NCI-H146 treated with DMSO at 0.1 percent for 48 hours (cell line): ENCODE measurements at regions not wholly inside any gene's neighbourhood (a gene's known extent, or its start where the extent isn't known, plus 50 kb on each side); places are given as distances from the start of the nearest gene placed in this dataset.
"Not testable (repeated sequence)": the region's sequence is repeated elsewhere in the genome, so short reads cannot be mapped to it uniquely, and the experiment has no call there.

Source experiments
- DNase-seq: peaks from one replicate; lab custom pipeline; 2025; ENCODE audit not compliant: unreplicated experiment; lab: John Stamatoyannopoulos, UW

GRCh38 chr6:134791243-134791843, 158.6 kb downstream of the ALDH8A1 start:
- not testable (repeated sequence) for DNase-seq

- DNase-seq = no peak
These were observed 162.5 kb downstream of the ALDH8A1 start for GRCh38 chr6:134787261-134787877.

GRCh38 chr6:134784336-134784735, 165.6 kb downstream of the ALDH8A1 start:
- no peak for DNase-seq

- no peak for DNase-seq
These were observed 171.5 kb downstream of the ALDH8A1 start for GRCh38 chr6:134778431-134778830.

- no peak for DNase-seq
These were observed 175.7 kb downstream of the ALDH8A1 start for GRCh38 chr6:134774201-134774638.

DNA sequence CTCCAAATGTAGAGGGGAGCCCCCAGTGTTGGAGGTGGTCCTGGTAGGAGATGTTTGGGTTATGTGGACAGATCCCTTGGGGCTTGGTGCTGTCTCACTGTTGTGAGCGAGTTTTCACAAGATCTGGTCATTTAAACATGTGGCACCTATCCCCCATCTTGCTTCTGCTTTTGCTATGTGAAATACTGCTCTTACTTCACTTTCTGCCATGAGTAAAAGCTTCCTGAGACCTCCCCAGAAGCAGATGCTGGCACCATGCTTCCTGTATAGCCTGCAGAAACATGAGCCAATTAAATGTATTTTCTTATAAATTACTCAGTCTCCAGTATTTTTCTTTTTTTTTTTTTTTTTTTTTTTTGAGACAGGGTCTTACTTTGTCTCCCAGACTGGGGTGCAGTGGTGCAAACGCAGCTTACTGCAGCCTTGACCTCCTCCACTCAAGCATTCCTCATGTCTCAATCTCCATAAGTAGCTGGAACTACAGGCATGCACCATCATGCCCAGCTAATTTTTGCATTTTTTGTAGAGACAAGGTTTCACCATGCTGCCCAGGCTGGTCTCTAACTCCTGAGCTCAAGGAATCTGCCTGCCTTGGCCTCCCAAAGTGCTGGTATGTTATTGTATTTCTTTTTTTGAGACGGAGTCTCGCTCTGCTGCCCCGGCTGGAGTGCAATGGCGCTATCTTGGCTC, 177.1 kb downstream of the ALDH8A1 start:
- no peak for DNase-seq

GRCh38 chr6:134768931-134769330, 181.0 kb downstream of the ALDH8A1 start:
- no peak for DNase-seq

DNA sequence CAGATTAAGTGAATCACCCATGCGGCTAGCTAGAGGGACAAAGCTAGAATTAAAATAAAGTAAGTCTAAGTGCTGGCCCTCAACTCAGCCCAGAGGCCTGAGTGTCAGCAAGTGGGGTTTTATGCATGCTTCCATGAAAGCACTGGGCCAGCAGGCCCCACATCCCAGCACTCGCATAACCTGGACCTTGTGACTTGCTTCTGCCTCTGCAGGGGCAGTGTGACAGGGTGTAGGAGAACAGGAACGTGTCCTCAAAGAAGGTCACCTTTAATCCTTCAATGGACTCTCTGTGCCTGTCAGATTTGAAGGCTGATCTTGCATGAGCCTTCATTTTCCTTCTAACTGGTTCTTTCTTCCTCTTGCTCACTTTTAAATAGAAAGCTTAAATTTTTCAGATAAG, 183.4 kb downstream of the ALDH8A1 start:
- DNase-seq = no peak

DNA sequence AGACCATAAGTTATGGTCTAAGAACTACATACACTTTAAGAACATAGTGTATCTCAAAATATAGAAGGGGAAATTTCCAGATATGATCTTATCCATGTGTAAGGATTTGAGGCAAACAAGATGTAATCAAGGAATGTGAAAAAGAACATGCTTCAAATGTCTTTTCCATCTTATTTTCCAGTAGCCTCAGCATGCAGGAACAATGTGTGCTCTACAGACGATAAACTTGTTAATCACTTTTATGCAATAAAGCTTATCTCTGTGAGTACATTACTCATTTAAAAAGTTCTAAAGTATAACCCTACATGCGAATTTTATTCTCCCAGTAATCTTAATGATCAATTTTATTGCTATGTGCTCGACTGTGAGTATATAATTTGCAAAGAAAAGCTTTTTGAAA, 185.2 kb downstream of the ALDH8A1 start:
- DNase-seq = no peak

DNA sequence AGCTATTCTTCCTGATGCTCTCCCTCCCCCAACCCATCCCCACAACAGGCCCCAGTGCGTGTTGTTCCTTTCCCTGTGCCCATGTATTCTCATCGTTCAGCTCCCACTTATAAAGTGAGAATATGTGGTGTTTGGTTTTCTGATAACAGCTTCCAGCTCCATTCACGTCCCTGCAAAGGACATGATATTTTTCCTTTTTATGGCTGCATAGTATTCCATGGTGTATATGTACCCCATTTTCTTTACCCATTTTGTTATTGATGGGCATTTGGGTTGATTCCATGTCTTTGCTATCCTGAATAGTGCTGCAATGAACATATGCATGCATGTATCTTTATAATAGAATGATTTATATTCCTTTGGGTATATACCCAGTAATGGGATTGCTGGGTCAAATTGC, 186.3 kb downstream of the ALDH8A1 start:
- not testable (repeated sequence) for DNase-seq

GRCh38 chr6:134758621-134759020, 191.3 kb downstream of the ALDH8A1 start:
- DNase-seq = no peak

DNA sequence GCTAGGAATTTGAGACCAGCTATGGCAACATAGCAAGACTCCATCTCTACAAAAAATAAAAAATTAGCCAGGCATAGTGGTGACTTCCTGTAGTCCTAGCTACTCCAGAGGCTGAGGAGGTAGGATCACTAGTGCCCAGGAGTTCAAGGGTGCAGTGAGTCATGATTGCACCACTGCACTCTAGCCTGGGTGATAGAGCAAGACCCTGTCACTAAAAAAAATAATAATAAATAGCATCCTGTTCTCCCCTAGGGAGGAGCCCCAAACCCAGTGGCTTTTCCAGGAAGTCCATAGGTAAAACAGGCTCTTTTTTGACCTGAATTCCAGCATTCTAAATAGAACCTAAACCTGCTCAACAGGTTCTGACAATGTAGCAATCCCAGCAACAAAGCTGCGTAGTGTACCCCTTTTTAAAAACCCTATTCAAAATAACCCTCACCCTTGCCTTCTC, 192.0 kb downstream of the ALDH8A1 start:
- DNase-seq = no peak

DNA sequence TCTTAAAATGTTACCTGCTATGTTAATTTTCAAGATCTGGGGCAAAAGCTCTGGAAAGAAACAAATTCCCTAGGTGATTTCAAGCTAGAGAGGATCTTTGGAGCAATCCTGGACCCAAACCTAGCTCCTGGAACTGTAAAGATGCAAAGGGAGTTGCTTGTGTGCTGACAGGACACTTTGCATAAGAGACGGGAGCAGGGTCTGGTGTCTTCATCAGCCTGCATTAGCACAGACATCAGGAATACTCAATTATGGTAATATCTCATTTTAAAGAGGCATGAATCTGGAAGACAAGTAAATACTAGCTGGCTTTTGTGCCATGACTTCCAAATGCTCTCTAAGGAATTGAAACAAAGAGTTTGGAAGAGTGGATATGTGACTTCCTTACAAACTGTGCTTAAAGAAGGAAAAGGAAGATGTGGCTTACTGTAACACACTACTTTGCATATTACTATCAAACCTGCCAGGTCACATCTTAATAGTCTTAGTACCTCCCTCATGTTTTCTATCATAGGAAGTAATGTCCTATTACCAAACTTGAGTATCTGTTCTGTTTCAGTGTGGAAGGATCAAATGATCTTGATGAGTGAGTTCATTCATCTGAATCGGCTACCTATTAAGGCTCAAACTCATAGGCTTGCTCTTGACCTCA, 193.4 kb downstream of the ALDH8A1 start:
- DNase-seq = no peak

- no peak for DNase-seq
These were observed 195.7 kb downstream of the ALDH8A1 start for GRCh38 chr6:134754013-134754690.

DNA sequence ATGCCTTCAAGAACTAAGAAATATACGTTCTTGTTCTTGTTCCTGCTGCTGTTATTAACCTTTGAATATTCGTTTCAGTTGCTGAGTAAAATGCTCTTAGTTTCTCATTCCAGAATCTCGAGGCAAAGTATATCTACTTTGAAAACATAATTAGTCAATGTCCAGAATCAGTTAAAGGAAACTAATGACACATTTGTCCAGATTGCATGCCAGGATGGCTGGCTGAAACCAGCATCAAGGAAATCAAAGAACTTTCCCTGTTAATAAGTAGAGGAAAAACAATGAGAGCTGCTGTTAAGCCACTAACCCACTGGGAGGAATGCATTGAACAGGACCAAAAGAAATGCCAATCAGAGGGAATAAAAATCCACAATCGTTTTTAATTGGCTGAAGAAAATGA, 196.9 kb downstream of the ALDH8A1 start:
- no peak for DNase-seq

DNA sequence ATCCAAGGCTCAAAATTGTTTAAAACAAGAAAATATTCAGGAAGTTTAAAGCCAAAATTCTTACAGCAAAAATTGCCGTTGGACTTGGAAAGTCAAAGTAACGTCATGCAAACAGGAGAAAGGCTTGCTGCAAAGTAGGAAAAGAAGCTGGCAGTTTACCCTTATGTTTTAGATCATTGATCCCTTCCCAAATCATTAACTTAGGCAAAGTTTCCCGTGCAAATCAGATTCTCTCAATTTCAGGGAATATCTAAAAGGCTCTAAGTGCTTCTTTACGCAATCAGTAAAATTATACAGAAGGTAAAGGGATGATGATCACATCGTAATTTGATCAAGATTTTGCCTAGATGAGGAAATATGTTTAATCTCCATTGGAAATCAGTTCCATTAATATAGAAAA, 197.5 kb downstream of the ALDH8A1 start:
- DNase-seq = no peak

GRCh38 chr6:134750669-134751068, 199.2 kb downstream of the ALDH8A1 start:
- no peak for DNase-seq

GRCh38 chr6:134748484-134748883, 201.4 kb downstream of the ALDH8A1 start:
- no peak for DNase-seq

- DNase-seq = not testable (repeated sequence)
These were observed 202.7 kb downstream of the ALDH8A1 start for GRCh38 chr6:134747197-134747596.

DNA sequence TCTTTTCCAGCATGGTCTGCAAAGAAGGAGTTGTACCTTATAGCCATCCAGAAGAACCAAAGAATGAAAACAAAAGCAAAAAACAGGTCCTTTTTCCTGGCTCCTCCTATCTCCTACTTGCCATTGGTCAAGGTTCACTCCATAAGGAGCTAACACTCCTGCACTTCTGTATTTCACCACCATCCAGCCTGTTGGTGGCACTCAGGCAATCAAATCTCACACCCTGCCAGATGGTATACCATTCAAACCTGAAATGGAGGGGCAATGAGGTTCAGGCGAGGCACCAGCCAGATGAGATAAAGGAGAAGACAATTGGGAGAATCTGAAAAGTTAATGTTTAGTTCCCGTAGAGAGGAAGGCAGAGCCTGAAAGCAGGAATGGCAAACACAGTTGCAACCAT, 203.8 kb downstream of the ALDH8A1 start:
- no peak for DNase-seq

DNA sequence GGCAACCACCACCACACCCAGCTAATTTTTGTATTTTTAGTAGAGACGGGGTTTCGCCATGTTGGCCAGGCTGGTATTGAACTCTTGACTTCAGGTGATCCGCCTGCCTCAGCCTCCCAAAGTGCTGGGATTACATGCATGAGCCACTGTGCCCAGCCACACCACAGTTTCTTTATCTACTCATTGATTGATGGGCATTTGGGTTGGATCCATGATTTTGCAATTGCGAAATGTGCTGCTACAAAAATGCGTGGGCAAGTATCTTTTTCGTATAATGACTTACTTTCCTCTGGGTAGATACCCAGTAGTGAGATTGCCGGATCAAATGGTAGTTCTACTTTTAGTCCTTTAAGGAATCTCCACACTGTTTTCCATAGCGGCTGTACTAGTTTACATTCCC, 204.7 kb downstream of the ALDH8A1 start:
- not testable (repeated sequence) for DNase-seq
